ENCODE measurements at regions not wholly inside any gene's neighbourhood (a gene's known extent, or its start where the extent isn't known, plus 50 kb on each side); places are given as distances from the start of the nearest gene placed in this dataset.
A peak's percentile ranks its signal among the peaks of the same experiment; 100 is the strongest.

DNA sequence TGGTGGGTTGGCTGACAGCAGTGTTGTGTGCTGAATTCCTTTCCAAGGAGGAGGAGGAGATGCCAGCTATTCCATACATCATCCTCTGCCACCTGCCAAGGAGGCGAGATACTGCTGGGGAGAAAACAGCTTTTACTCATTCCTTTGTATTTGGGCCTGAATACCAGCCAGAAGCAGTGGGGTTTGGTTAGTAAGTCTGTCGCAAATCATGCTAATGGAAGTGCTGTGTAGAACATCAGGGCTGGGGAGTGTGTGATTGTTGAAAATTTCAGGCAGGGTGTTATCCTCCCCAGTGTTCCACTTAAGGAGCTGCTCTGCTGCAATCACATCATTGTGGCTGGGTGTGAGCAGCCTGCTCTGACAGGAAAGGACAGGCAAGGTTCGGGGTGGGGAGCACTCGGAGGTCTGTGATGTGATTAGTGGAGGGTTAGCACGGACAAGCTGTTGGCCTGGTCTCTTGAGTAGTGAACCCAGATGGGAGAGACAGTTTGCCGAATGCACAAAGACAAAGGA is 128.2 kb upstream of the DLX2 start:
- DNase-seq (ENCODE audit: low read depth): no peak

DNA sequence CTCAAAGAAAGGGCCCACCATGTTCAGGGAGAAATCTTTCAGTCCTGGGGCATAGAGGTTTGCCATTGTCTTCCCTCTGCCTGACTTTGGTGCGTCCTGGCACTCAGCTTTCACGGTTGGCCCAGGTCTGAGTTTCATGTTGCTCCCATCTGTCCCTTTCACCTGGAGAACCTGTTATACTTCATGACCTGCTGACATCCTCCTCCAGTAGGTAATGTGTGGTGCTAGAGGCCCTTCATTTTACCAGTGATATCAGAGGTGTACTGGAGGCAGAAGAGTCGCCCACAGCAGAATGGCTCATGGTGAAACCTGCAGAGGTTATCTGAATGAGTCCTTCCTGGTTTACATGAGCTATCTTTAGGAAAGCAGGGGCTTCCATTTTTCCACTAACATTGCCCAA is 128.8 kb upstream of the DLX2 start:
- no peak for DNase-seq (ENCODE audit: low read depth)

DNA sequence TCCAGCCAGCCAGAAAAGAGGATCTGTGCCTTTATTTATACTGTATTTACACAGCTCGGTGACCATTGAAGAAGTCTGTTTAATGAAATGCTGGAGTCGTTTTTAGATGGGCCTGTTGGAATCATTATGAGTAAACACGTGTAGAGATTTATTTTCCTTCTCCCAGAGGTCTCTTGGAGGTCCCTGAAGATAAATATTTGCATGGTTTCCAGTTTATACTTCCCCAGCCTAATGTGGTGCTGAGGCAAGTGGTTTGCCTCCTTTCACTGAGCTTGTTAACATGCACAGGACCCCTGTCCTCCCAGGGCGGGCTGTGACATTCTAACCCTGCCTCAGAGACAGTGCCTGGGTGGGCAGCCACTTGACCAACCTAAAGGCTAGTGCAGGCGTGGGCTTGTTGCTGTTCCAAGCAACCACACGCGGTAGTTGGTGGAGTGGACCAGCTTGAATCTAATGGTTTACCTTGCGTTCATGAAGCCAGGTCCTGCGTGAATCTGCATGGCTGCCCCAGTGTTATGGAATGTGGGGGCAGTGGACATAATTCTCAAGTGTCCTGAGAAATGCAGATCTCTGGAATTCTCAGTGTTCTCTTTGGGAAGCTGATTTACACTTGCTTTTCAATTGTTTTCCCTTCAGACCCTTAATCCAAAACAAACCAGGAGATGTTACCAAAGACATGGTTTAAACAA is 130.2 kb upstream of the DLX2 start:
- no peak for DNase-seq (ENCODE audit: low read depth)

DNA sequence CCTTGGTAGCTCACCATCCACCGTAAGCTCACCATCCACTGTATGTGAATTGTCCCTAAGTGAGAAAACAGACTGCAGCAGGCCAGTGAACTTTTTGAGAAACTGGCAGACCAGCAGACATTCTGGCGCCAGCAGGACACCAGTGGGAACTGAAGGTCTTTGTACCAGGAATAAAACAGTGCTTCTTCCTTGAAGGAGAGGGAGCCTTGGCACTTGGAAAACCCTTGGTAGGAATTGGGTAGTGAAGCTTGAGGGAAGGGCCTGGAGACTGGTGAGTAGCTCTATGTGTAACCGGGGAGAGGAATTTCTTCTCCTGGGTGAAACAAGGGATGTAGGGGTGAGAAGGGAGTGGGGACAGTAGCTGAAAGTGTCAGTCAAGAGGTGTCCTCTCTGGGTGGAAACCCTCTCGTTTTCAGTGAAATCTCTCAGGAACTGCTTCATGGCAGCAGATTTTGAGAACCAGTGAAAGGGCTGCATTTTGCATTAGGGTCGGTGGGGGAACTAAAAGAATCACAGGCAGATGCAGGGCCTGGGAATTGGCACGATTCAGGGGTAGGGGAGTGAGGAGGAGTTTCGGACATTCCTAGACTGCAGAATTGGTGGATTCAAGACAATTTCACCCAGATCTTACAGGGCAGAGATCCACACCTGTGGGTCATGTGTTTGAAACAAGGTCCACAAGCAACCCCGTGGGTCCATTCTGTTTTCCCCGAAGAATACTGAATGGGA is 131.5 kb upstream of the DLX2 start:
- no peak for DNase-seq (ENCODE audit: low read depth)

DNA sequence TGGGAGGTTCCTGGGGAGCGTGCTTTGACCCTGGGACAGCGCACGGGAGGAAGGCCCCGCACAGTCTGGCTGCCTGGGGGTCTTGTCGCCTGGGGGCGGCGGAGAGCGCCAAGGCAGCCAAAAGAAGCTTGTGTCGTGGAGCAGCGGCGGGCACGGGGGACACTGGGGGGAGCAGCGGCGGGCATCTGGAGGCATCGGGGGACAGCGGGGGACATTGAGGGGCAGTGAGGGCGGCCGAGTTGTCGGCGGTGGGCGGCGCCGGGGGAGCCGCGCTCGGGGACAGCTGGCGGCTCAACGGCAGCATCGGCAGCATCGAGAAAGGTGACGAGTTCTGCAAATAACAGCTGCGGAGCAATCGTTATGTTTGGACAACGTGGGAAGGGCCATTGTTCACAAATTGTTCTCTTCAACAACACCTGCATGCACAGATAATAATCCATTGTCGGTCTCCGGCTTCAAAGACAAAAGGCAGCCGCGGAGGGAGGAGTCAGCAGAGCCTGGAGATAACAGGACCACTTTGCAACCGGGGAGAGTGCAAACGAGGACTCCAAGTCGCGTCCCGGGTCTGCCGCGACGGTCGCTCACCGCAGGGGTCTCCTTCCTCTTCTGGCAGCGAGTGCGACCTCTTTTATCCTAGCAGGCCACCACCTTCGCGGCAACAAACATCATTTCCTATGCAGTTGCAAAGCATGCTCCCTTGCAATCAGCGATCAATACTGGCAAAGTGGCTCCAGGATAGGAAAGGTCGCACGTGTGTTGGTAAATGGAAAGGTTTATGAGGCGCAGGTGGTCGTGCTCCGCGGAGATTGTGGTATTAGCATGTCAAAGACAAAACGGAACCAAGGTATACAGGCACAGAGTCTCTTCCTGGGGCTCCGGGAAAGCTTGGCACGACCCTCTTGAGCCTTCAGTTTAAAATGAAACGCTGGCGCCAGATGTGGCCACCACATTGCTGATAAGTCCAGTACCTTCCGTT is 132.3 kb upstream of the DLX2 start:
- no peak for DNase-seq (ENCODE audit: low read depth)

DNA sequence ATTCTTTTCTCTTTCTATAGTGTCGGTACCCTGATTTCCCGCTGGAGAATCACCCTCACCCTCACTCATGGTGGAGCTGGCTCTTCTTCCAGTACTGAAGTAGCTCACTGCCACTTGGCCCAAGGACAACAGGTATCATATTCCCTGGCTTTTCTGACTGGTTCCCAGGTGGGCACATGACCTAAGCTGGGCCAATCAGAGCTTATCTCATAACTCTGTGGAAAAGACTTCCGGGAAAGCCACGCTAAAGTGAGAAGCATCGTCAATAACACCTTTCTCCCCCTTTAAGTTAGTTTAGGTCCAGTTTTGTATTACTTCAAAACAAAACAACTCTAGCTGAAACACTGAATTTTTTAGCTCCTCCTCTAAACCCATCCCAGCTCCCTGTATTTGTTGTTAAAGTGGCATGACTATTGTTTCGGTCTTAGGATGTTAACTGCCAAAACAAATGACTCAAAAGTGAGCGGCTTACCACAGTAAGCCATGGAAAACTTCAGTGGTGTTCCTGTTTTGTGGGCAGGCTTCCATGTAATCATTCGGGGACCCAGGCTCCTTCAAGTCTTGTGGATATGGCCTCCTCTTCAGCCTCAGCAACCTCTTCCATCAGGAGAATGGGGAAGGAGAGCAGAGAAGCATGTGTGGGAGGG is 137.4 kb upstream of the DLX2 start:
- no peak for DNase-seq (ENCODE audit: low read depth)

DNA sequence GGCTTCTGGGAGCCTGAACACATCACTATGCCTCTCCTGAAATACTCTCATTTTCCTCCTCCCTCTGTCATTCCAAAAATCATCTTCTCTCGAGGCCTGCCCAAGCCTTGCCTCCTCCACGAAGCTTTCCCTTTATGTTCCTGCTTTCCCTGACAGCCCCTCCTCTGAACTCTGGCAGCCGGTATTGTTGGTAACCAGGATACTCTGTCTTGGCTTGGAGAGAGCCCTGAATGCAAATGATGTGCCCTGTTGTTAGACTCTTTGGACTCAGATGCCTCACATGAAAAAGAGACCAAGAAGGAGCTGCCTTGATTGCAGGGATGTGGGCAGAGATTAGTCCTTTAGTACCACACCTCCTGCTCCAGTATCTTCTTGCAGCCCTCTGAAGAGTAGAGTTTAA is 138.5 kb upstream of the DLX2 start:
- no peak for DNase-seq (ENCODE audit: low read depth)

DNA sequence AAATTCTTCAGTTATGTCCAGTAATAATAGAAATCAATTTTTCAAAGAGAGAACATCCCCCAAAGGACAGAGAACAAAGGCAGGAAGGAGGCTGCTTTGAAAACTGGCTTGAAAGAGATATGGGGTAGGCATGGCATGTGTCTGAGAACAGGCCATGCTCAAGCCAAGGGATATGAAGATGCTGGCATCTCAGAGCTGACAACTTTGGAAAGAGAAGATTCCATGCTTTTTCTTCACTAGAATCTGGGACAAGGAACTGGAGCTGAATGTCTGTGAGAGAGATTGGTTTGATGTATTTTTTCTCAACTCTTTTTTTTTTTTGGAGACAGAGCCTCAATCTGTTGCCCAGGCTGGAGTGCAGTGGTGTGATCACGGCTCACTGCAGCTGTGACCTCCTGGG is 139.8 kb upstream of the DLX2 start:
- DNase-seq (ENCODE audit: low read depth): no peak

DNA sequence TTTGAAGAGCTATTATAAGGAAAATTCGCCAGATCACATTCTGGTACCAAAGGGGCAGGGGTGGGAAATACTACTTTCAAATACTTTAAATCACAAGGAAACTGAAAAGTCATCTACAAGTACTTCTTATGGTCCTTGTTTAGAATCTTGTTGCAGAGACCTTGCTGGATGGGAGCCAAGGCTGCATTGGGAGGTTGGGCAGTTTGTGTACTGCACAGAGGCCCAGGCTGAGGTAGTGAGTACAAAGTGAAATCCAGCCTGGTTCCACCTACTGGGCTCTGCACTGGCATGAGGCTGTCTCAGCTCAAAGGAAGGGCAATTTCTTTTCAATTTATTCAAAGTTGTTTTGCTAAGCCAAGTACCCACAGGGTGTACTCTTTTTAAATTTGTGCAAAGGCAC is 140.3 kb upstream of the DLX2 start:
- no peak for DNase-seq (ENCODE audit: low read depth)

DNA sequence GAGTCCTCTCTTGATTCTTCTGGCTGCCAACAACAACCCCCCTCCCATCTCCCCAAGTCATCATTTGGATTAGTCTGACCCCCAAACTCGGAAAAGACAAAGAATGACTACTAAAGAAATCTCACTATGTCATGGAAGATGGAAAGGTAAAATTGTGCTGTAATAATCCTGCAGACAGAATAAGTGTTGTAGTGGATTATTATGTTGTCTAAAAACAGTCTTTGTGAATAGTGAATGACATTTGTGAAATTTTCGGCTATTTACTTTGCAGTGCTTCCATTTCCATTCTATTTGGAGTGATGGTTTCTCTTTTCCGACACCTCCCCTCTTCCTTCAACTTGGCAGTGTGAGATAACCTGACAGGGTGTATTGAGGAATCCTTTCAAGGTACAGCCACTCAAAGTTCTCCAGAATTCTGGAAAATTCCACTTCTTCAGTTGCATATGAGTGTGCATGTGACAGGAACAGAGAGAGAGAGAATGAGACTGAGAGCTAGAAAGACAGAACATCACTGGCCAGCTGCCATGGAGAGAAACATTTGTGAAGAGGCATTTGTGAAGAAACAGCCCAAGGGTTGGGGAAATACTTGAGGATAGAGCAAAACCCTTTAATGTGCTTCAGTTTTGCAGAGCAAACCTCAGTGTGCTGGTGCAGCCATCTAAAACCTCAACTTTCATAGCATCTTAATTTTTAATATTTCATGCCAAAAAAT is 141.9 kb upstream of the DLX2 start:
- DNase-seq (ENCODE audit: low read depth): peak; percentile 55

DNA sequence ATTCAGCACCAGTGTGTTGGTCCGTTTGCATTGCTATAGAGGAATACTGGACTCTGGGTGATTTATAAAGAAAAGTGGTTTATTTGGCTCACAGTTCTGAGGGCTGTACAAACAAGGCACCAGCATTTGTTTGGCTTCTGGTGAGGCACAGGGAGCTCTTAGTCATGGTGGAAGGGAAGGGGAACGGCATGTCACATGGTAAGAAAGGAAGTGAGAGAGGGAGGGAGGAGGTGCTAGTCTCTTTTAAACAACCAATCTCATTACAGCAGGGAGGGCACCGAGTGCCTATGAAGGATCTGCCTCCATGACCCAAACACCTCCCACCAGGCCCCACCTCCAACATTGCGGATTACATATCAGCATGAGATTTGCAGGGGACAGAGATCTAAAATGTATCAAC is 143.9 kb upstream of the DLX2 start:
- DNase-seq (ENCODE audit: low read depth): no peak

DNA sequence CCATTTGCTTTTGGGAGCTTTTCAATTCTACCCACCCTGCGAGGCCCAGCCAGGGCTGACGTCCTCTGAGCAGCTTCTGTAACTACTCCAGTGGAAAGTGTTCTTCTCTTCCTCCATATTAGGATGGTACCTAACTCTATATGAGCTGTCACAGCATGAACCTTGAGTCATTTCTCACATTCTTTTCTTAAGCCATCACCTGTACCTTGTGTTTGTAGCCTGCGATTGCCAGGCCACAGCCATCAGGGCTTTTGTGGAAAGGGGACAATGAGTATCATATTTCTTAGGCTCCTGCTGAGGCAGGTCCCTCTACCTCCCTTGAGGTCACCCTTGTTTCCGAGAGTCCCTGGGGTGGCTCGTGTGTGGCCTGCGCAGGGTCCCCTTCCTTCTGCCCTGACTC is 144.5 kb upstream of the DLX2 start:
- no peak for DNase-seq (ENCODE audit: low read depth)

DNA sequence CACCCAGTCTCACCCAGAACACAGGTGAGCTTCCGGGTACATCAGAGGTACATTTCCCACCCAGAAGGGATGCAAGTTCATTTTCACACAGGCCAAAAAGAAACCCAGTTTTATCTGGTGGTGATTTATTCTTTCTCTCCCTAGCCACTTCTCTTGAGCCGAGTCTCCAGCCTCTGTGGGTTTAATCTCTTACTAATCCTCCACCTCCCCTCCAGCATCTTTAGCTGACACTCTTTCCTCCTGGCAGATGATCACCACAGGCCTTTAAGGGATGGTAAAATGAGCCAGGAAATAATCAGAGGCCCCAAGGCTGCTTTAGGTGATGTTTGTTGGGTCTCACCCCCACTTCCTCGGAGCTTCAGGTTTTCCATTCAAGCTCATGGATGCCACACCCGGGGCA is 145.7 kb upstream of the DLX2 start:
- DNase-seq (ENCODE audit: low read depth): no peak

DNA sequence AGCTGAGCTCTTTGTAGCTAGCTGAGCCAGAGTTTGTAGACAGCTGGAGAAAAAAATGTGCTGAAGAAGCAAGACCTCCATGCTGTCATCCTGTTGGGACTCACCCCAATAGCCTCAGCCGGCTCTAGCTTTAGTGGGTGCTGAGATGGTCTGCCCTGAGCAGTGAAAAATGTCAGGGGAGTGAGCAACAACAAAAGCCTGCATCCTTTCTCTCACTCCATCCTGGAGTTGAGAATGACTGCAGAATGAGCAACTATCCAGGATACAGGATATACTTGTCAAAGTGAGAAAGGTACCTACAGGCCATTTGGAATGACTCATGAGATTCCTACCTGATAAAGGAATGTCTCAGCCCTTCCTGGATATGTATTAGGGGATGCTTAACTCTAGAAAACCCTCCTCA is 146.1 kb upstream of the DLX2 start:
- DNase-seq (ENCODE audit: low read depth): no peak

DNA sequence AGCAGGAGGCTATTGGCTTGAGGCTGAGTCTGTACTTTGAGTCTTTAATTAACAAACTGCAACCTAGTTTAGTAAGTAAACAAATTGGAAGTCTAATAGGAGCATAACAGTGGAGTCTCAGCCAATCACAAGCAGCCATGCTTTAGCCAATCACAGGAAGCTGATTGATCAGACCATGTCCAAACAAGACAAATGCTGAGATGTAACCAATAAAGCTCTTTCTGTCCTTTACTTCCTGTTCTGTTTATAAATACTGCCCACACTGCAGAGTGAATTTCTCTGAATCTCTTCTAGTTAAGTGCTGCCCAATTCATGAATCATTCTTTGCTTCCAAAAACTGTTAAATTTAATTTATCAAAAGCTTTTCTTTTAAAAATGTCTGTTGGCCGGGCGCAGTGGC is 146.6 kb upstream of the DLX2 start:
- DNase-seq (ENCODE audit: low read depth): no peak

DNA sequence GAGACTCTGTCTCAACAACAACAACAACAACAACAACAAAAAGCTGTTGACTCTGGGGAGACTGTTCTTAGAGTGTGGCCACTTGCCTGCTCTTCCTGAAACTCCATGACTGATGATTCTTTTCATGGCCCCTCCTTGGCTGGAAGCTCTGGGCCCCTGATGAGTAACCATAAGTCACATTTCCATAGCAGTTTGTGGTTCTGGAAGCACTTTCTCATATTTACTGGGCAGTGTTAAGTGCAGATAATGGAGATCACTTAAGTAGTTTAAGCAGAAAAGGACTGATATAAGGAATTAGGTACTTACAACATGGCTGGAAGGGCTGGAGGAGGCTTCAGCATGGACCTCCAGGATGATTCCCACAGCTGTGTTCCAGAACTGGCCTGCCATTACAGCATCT is 147.3 kb upstream of the DLX2 start:
- DNase-seq (ENCODE audit: low read depth): peak; percentile 16

DNA sequence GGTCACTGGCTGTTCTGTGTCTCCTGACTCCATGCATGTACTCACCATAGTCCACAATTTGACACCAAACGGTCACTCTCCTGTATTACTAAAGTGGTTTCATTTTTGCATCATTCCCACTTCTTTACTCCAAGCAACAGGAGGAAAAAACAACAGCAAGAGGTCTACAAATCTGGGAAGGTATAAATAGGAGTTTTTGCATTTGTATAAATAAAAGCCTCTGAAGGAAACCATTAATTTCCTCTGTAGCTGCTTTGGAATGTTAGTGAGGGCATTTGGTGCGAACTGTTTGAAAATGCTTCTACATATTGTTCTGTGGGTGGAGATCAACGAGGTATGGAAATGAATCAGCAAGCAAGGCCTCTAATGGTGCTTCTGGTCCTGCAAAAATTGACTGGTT is 148.5 kb upstream of the DLX2 start:
- no peak for DNase-seq (ENCODE audit: low read depth)

DNA sequence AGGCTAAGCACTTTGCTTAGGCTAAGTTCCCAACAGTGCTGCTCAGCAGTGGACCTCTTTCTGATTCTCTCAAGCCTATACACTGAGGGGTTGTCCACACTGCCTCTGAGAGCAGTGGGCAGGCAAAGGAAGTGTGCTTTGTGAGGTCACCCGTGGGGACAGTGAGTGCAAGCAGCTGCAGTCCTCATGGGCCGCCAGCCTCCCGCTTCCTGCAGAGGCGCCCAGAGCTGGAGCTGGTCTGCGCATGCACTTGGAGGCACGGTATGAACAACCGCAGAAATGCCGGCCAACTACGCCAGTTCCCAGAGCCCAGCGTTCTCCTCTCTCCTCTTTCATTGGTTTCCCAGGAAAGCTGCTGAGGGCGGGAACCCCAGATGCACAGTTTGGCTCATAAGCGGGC is 149.5 kb upstream of the DLX2 start:
- no peak for DNase-seq (ENCODE audit: low read depth)

DNA sequence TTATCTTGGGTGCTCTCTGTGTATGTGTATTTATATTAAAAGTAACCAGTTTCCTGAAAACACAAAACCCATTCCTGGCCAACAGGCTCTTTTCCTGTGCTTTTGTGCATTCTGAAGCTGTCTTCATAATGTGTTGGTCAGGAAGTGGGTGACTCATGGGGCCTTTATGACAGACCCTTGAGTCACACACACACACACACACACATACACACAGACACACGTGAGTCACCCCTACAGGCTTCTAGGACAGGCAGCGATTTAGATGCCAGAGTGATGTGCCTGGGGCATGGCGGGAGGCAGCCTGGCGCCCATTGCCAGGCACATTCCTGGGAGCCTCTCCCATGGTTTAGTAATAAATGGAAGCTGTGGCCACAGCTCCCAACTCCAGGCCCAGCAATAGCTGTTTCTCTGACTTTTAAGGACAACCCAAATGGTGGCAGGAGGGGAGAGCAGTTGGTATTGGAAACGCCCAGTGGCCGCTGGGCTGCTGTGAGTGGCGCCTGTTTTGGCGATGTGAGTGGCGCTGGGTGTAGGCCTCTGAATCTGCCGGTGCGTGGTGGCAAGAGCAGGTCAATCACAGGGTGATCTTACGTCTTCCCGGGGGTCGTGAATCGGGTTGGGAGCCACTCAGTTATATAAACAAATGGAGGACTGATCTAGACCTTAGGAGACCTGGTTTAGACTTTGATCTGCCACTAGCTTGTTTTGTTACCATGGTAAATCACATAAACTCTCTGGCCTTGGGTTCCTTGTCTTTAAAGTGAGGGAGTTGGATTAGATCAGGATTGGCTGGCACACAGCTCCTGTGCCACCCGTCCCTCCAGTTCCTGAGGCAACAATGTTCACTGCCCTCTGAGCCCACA is 150.7 kb upstream of the DLX2 start:
- DNase-seq (ENCODE audit: low read depth): peak; percentile 99

DNA sequence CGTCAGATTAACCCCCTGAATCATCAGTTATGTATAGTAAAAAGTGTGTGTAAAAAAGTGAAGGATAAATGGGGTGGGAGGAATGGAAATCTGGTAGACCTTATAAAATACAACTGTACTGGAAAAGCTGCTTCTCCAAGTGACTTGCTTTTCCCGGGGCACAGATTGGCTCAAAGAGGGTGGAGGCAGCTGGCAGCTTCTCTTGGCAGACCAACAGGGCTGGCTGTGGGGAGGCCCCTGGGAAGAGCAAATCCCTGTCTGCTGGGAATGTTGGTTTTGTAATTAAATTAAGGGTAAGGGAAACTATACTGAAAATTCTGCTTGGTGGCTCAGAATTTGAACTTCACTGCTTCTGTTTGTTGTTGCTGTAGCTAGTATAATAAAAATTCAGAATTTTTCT is 154.2 kb upstream of the DLX2 start:
- peak; percentile 49 for DNase-seq (ENCODE audit: low read depth)

DNA sequence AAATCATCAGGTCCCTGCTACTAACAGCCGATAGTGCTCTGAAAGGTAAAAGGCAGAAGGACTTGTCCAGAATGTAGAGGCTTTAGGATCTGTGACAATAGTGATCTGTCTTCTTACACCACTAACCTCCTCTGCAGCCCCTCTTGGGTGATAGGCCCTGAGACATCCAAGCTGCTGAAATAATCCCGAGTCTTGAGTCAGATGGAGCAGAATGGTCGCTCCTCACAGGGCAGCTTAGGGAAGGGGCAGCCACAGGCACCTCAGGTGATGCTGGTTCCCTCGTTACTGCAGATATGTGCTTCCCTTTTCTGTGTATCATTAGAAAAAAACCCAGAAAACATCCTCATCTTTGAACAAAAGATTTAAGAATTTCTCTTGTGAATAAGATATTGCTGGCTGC is 157.1 kb upstream of the DLX2 start:
- no peak for DNase-seq (ENCODE audit: low read depth)
